ENCODE measurements at regions not wholly inside any gene's neighbourhood (a gene's known extent, or its start where the extent isn't known, plus 50 kb on each side); places are given as distances from the start of the nearest gene placed in this dataset.

GRCh38 chr2:121047383-121047782 is 237.6 kb downstream of the TFCP2L1 start:
- TF ChIP-seq, protein P1, sequence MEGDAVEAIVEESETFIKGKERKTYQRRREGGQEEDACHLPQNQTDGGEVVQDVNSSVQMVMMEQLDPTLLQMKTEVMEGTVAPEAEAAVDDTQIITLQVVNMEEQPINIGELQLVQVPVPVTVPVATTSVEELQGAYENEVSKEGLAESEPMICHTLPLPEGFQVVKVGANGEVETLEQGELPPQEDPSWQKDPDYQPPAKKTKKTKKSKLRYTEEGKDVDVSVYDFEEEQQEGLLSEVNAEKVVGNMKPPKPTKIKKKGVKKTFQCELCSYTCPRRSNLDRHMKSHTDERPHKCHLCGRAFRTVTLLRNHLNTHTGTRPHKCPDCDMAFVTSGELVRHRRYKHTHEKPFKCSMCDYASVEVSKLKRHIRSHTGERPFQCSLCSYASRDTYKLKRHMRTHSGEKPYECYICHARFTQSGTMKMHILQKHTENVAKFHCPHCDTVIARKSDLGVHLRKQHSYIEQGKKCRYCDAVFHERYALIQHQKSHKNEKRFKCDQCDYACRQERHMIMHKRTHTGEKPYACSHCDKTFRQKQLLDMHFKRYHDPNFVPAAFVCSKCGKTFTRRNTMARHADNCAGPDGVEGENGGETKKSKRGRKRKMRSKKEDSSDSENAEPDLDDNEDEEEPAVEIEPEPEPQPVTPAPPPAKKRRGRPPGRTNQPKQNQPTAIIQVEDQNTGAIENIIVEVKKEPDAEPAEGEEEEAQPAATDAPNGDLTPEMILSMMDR (IDR thresholded peaks at IDR 0.05) = no peak
- no peak for TF ChIP-seq POLR2A (IDR thresholded peaks at IDR 0.05)
- TF ChIP-seq EP300 (IDR thresholded peaks at IDR 0.05) = no peak

Data from upper lobe of left lung (tissue), 4 donors.